Mesenchymal stem cell (in vitro differentiated cells and primary cell): ENCODE measurements at regions not wholly inside any gene's neighbourhood (a gene's known extent, or its start where the extent isn't known, plus 50 kb on each side); places are given as distances from the start of the nearest gene placed in this dataset.

Experiments used
- DNase-seq: peaks from one replicate; pipeline ENCODE4 v3.0.0-alpha.2; 2013
- H2AFZ ChIP-seq: one replicate; pipeline ENCODE4 v1.6.1; 2013; ENCODE audit warnings: low read depth, mild to moderate bottlenecking, control low read depth, inconsistent platforms, low read length, moderate library complexity
- H2AK5ac ChIP-seq: 2 replicates; pipeline ENCODE4 v1.6.1; 2013; ENCODE audit warnings: low read length, moderate library complexity, mild to moderate bottlenecking, inconsistent platforms; ENCODE audit not compliant: severe bottlenecking
- H2BK120ac ChIP-seq: one replicate; pipeline ENCODE4 v1.6.1; 2013; ENCODE audit warnings: low read depth, mild to moderate bottlenecking, inconsistent platforms, low read length, moderate library complexity
- H2BK12ac ChIP-seq, 2 experiments: one replicate each; pipeline ENCODE4 v1.6.1; 2013; ENCODE audit warnings: inconsistent platforms in 2 of 2, low read length in 2 of 2, mild to moderate bottlenecking in 2 of 2, moderate library complexity in 2 of 2, control low read depth in 1 of 2
- H2BK15ac ChIP-seq: one replicate; pipeline ENCODE4 v1.6.1; 2013; ENCODE audit warnings: mild to moderate bottlenecking, low read depth, inconsistent platforms; ENCODE audit not compliant: poor library complexity, severe bottlenecking
- H2BK5ac ChIP-seq: 2 replicates; pipeline ENCODE4 v1.6.1; 2013; ENCODE audit warnings: low read depth, mild to moderate bottlenecking, low read length, control low read depth, inconsistent platforms; ENCODE audit not compliant: poor library complexity, severe bottlenecking
- H3K14ac ChIP-seq, 2 experiments: one replicate each; pipeline ENCODE4 v1.6.1; 2013; ENCODE audit warnings: inconsistent platforms in 2 of 2, low read length in 2 of 2, control low read depth in 1 of 2, mild to moderate bottlenecking in 1 of 2, moderate library complexity in 1 of 2
- H3K18ac ChIP-seq, 2 experiments: one replicate each; pipeline ENCODE4 v1.6.1; 2013; ENCODE audit warnings: inconsistent platforms in 2 of 2, low read length in 2 of 2, control low read depth in 1 of 2, low read depth in 1 of 2, mild to moderate bottlenecking in 1 of 2
- H3K23ac ChIP-seq, 2 experiments: one replicate each; pipeline ENCODE4 v1.6.1; 2013; ENCODE audit warnings: inconsistent platforms in 2 of 2, low read length in 2 of 2, mild to moderate bottlenecking in 2 of 2, moderate library complexity in 2 of 2, control low read depth in 1 of 2
- H3K27ac ChIP-seq: 2 replicates; pipeline ENCODE4 v1.5.1; 2013; ENCODE audit warnings: mild to moderate bottlenecking, moderate library complexity, low read length, control low read depth, inconsistent platforms; ENCODE audit not compliant: poor library complexity, severe bottlenecking
- H3K27me3 ChIP-seq, 2 experiments: 2 replicates each; pipeline versions ENCODE4 v1.6.1 to v1.7.0; 2013; ENCODE audit warnings: low read length in 2 of 2, mild to moderate bottlenecking in 2 of 2, moderate library complexity in 2 of 2, control low read depth in 1 of 2, inconsistent platforms in 1 of 2; ENCODE audit not compliant: control insufficient read depth in 1 of 2, insufficient read depth in 1 of 2
- H3K36me3 ChIP-seq, 2 experiments: 2 replicates each; pipeline versions ENCODE4 v1.6.1 to v1.7.0; 2013; ENCODE audit warnings: low read length in 2 of 2, control low read depth in 1 of 2, inconsistent platforms in 1 of 2, low read depth in 1 of 2, mild to moderate bottlenecking in 1 of 2; ENCODE audit not compliant: insufficient read depth in 2 of 2, control insufficient read depth in 1 of 2
- H3K4ac ChIP-seq, 2 experiments: one replicate each; pipeline ENCODE4 v1.6.1; 2013; ENCODE audit warnings: inconsistent platforms in 2 of 2, low read length in 2 of 2, mild to moderate bottlenecking in 2 of 2, moderate library complexity in 2 of 2, control low read depth in 1 of 2, low read depth in 1 of 2
- H3K4me1 ChIP-seq: 2 replicates; pipeline ENCODE4 v1.6.1; 2013; ENCODE audit warnings: low read depth, low read length, control low read depth; ENCODE audit not compliant: control insufficient read depth, insufficient read depth
- H3K4me2 ChIP-seq: 2 replicates; pipeline ENCODE4 v1.6.1; 2013; ENCODE audit warnings: low read length, mild to moderate bottlenecking, inconsistent platforms; ENCODE audit not compliant: poor library complexity, severe bottlenecking
- H3K4me3 ChIP-seq, 2 experiments: 2 replicates each; pipeline versions ENCODE4 v1.5.1 to v1.7.0; 2013; ENCODE audit warnings: low read length in 2 of 2, mild to moderate bottlenecking in 2 of 2, control low read depth in 1 of 2, low read depth in 1 of 2; ENCODE audit not compliant: insufficient read depth in 1 of 2
- H3K79me1 ChIP-seq: replicated peaks from 2 replicates; pipeline ENCODE4 v1.6.1; 2013; ENCODE audit warnings: mild to moderate bottlenecking, control low read depth, low read length, inconsistent platforms; ENCODE audit not compliant: poor library complexity, severe bottlenecking
- H3K9ac ChIP-seq: 2 replicates; pipeline ENCODE4 v1.7.0; 2013; ENCODE audit warnings: mild to moderate bottlenecking, low read length, moderate library complexity
- H3K9me3 ChIP-seq: 2 replicates; pipeline ENCODE4 v1.7.0; 2013; ENCODE audit warnings: mild to moderate bottlenecking, low read length; ENCODE audit not compliant: control insufficient read depth
- H4K8ac ChIP-seq: one replicate; pipeline ENCODE4 v1.6.1; 2013; ENCODE audit warnings: inconsistent platforms, mild to moderate bottlenecking, low read length, moderate library complexity
- H4K91ac ChIP-seq: one replicate; pipeline ENCODE4 v1.6.1; 2013; ENCODE audit warnings: mild to moderate bottlenecking, low read length, inconsistent platforms
- WGBS: methylation state at CpG from one replicate; pipeline ENCODE4 v1.1.7; 2013; ENCODE audit warnings: mixed read lengths; 5-methylcytosine and 5-hydroxymethylcytosine counted together

DNA sequence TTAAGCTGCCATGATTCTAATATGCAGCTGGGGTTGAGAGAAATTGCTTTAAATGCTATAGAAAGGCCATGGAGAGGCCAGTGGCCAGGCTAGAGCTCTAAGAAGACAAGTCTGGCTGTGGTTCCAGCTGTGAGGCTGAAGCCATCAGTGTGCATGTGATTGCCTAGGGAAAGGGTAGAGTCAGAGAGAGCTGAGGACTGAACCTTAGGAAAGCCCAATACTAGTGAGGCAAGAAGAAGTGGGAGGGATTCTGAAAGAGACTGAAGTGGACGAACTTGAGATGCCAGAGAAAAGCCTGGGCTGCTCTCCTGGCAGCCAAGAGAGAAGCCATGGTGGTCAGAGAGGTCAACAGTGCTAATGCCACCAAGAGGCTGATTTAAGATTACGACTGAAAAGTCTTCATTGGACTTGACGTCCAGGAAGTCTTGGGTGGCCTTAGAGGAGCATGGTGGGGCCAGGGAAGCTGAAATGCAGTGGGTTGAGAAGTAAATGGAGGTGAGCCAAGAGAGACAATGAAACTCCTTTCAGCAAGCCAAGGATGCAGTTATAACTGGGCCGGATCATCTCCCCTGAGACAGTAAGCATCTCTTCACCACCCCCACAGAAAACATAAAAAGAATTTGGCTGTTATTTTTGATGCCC, 133.2 kb downstream of the TMEM174 start:
- Histone ChIP-seq H3K27me3 (peaks cover 20 to 91% of the 10 kb centered on the region in 2 experiments), H3K9me3 (no peaks in the 10 kb centered on the region), H3K4me1 (peaks cover 19% of the 10 kb centered on the region), H2BK120ac (no peak overlapping the region), H2BK5ac (no peak overlapping the region), H2AK5ac (peak overlapping the region; percentile 29), H3K23ac (no peak overlapping the region), H3K9ac (no peak overlapping the region), H3K18ac (no peak overlapping the region), H3K27ac (no peak overlapping the region), H3K36me3 (no peaks in the 10 kb centered on the region), H3K79me1 (no peaks in the 10 kb centered on the region), H2BK12ac (no peak overlapping the region), H3K4ac (no peak overlapping the region), H4K91ac (no peak overlapping the region), H4K8ac (no peak overlapping the region), H3K4me3 (no peak overlapping the region), H3K4me2 (no peak overlapping the region), H2AFZ (no peak overlapping the region), H2BK15ac (no peak overlapping the region), H3K14ac (no peak overlapping the region)
- 70% methylated on average over 4 of the region's 4 CpGs for WGBS
- no peak for DNase-seq

DNA sequence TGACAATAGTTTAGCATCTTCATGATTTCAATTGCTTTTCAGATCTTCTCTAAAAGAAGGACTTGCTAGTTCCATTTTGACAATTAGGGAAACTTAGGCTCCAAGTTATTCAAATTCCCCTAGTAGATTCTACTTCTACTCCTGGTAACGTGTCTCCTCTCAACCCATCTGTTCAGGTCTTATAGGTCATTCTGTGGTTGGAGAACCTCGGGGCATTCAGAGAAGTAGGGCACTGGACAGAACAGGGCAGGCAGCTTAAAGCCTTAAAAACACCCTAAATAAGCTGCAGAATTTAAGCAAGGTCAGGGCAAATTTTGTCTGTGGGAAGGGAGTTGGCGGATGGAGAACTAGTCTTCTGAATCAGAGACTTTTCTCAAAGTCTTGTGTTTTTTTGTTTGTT, 132.4 kb downstream of the TMEM174 start:
- no peak overlapping the region for H3K23ac ChIP-seq
- peaks cover 28 to 97% of the 10 kb centered on the region in 2 experiments for H3K27me3 ChIP-seq
- H2BK5ac ChIP-seq, result no peak overlapping the region
- H3K4me2 ChIP-seq, result no peak overlapping the region
- no peak overlapping the region for H2AK5ac ChIP-seq
- H3K14ac ChIP-seq, result no peak overlapping the region
- 87% methylated on average over 3 of the region's 3 CpGs for WGBS
- no peak overlapping the region for H2BK12ac ChIP-seq
- no peak overlapping the region for H2BK120ac ChIP-seq
- no peak overlapping the region for H3K9ac ChIP-seq
- no peak for DNase-seq
- no peak overlapping the region for H3K4me3 ChIP-seq
- peaks cover 18% of the 10 kb centered on the region for H3K4me1 ChIP-seq
- H2AFZ ChIP-seq, result no peak overlapping the region
- no peaks in the 10 kb centered on the region for H3K79me1 ChIP-seq
- no peak overlapping the region for H3K4ac ChIP-seq
- H4K8ac ChIP-seq, result no peak overlapping the region
- H3K9me3 ChIP-seq, result no peaks in the 10 kb centered on the region
- no peak overlapping the region for H2BK15ac ChIP-seq
- no peak overlapping the region for H3K18ac ChIP-seq
- no peak overlapping the region for H4K91ac ChIP-seq
- no peak overlapping the region for H3K27ac ChIP-seq
- no peaks in the 10 kb centered on the region for H3K36me3 ChIP-seq

GRCh38 chr5:73304381-73304780, 131.4 kb downstream of the TMEM174 start:
- DNase-seq, result no peak
- Histone ChIP-seq H2BK120ac (no peak overlapping the region), H2AK5ac (no peak overlapping the region), H3K9ac (no peak overlapping the region), H4K91ac (no peak overlapping the region), H3K18ac (no peak overlapping the region), H3K14ac (no peak overlapping the region), H2AFZ (no peak overlapping the region), H3K4ac (no peak overlapping the region), H3K36me3 (no peaks in the 10 kb centered on the region), H2BK12ac (no peak overlapping the region), H4K8ac (no peak overlapping the region), H3K9me3 (no peaks in the 10 kb centered on the region), H3K23ac (no peak overlapping the region), H2BK15ac (no peak overlapping the region), H3K4me1 (peaks cover 20% of the 10 kb centered on the region), H3K4me2 (no peak overlapping the region), H3K79me1 (no peaks in the 10 kb centered on the region), H2BK5ac (no peak overlapping the region), H3K4me3 (no peak overlapping the region), H3K27me3 (peaks cover 38 to 97% of the 10 kb centered on the region in 2 experiments), H3K27ac (no peak overlapping the region)
- WGBS, result 83% methylated on average over 2 of the region's 2 CpGs

DNA sequence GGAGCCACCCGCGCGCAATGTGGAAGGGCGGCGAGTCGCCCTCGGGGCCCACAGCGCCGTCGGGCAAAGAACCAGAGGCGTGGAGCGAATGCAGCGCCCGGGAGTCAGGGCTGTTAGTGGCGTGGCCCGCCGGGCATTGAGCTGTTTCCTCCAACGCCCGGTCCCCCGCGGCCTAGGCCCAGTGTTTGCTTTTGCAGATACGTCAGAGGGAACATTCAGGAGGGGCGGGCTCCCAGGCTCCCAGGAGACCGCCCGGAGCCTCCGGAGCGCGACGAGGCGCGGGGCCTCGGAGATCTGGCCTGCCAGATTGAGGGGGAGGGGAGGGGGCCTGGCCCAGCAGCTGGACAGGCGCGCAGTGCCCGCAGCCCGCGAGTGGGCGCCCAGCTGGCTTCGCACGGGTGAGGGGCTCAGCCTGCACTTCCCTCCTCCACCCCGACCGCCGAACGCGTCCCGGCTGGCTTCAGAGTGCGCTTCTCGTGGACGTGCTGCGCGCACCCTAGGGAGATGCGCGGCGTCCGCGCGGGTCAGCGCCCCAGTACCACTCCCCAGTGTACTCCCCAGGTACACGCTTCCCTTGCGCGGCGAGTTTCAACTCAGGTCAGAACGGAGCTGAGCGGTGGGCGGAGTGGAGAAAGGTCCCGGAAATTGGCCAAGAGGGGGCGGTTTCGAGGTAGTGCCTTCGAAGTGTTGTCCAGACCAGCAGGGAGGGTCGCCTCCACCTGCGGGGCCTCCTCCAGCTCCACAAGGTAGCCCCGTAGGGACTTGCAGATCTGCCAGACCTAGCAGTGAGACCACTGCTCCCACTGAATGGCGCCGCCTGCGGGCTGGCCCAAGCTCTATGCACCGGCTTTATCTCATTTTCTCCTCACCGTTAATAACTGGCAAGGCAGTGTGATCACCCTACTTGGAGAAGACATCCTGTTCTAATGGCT, 130.4 kb downstream of the TMEM174 start:
- peaks cover 27% of the 10 kb centered on the region for H3K4me1 ChIP-seq
- H3K27ac ChIP-seq, result no peak overlapping the region
- no peak overlapping the region for H2BK120ac ChIP-seq
- peak overlapping the region; percentile 51 for H2AFZ ChIP-seq
- H3K23ac ChIP-seq, result peak overlapping the region in 1 of 2 experiments; percentile 92
- H3K9me3 ChIP-seq, result no peaks in the 10 kb centered on the region
- H2AK5ac ChIP-seq, result peak overlapping the region; percentile 24
- no peak overlapping the region for H3K9ac ChIP-seq
- H4K91ac ChIP-seq, result peak overlapping the region; percentile 3
- H2BK15ac ChIP-seq, result peak overlapping the region; percentile 77
- no peak overlapping the region for H2BK5ac ChIP-seq
- H3K36me3 ChIP-seq, result no peaks in the 10 kb centered on the region
- DNase-seq, result no peak
- no peak overlapping the region for H3K4ac ChIP-seq
- peak overlapping the region in 1 of 2 experiments; percentile 29 for H3K14ac ChIP-seq
- peak overlapping the region; percentile 75 for H3K4me2 ChIP-seq
- peaks cover 47 to 98% of the 10 kb centered on the region in 2 experiments for H3K27me3 ChIP-seq
- WGBS, result 7% methylated on average over 50 of the region's 77 CpGs
- peak overlapping the region; percentile 31 for H4K8ac ChIP-seq
- H2BK12ac ChIP-seq, result peak overlapping the region in 1 of 2 experiments; percentile 76
- H3K79me1 ChIP-seq, result no peaks in the 10 kb centered on the region
- peak overlapping the region in 1 of 2 experiments; percentile 42 for H3K4me3 ChIP-seq
- peak overlapping the region; percentile 26 to 37 for H3K18ac ChIP-seq
